HCT116 (cell line): ENCODE measurements at regions not wholly inside any gene's neighbourhood (a gene's known extent, or its start where the extent isn't known, plus 50 kb on each side); places are given as distances from the start of the nearest gene placed in this dataset.

Source experiments
- EGR1 ChIP-seq: IDR thresholded peaks from 2 replicates; pipeline ENCODE4 v1.6.1; 2012; ENCODE audit warnings: low read depth
- EZH2 ChIP-seq: fragments of 200-600 bp; sonication (generic); IDR thresholded peaks from 2 replicates; pipeline ENCODE4 v1.6.1; 2017; ENCODE audit warnings: antibody characterized with exemption, mixed run types
- EZH2phosphoT487 ChIP-seq: fragments of 200-600 bp; IDR thresholded peaks from 2 replicates; pipeline ENCODE4 v1.6.1; 2018; ENCODE audit warnings: antibody characterized with exemption, borderline replicate concordance
- FOSL1 ChIP-seq: IDR thresholded peaks from 2 replicates; pipeline ENCODE4 v1.6.1; 2012; ENCODE audit warnings: low read depth
- POLR2A ChIP-seq: IDR thresholded peaks from 2 replicates; pipeline ENCODE4 v1.7.0; 2011; ENCODE audit warnings: borderline replicate concordance; ENCODE audit not compliant: insufficient read depth, insufficient read length; ENCODE audit errors: extremely low read depth
- POLR2AphosphoS5 ChIP-seq: IDR thresholded peaks from 2 replicates; pipeline ENCODE4 v1.6.1; 2011; ENCODE audit warnings: mild to moderate bottlenecking, low read depth, low read length, moderate library complexity
- RAD21 ChIP-seq: IDR thresholded peaks from 2 replicates; pipeline ENCODE4 v1.6.1; 2012; ENCODE audit warnings: low read depth, mild to moderate bottlenecking
- SIN3A ChIP-seq: IDR thresholded peaks from 2 replicates; pipeline ENCODE4 v1.6.1; 2012; ENCODE audit warnings: low read depth
- SP1 ChIP-seq: IDR thresholded peaks from 2 replicates; pipeline ENCODE4 v1.6.1; 2012; ENCODE audit warnings: low read depth
- YY1 ChIP-seq: IDR thresholded peaks from 2 replicates; pipeline ENCODE4 v1.6.1; 2011; ENCODE audit warnings: low read length, low read depth, moderate library complexity, mild to moderate bottlenecking; ENCODE audit not compliant: insufficient replicate concordance; ENCODE audit errors: extremely low read depth
- TF ChIP-seq, protein P1 (sequence below): IDR thresholded peaks from 2 replicates; pipeline ENCODE4 v1.6.1; 2012
- TF ChIP-seq, protein P2 (sequence below): IDR thresholded peaks from 2 replicates; pipeline ENCODE4 v1.6.1; 2011; ENCODE audit warnings: mild to moderate bottlenecking, low read length, moderate library complexity; ENCODE audit not compliant: insufficient replicate concordance; ENCODE audit errors: extremely low read depth
- TF ChIP-seq, protein P3 (sequence below), 3 experiments: fragments of 200-600 bp in 1 of 3; sonication (generic) in 1 of 3; IDR thresholded peaks in 2 of 3; conservative IDR thresholded peaks in 1 of 3; 2 replicates each; pipeline ENCODE4 v1.5.1; 2012 to 2017; ENCODE audit warnings: low read depth in 2 of 3, low read length in 2 of 3, antibody characterized with exemption in 1 of 3, borderline replicate concordance in 1 of 3, control low read depth in 1 of 3, mild to moderate bottlenecking in 1 of 3, mixed read lengths in 1 of 3, mixed run types in 1 of 3, moderate library complexity in 1 of 3; ENCODE audit not compliant: insufficient read depth in 1 of 3

DNA sequence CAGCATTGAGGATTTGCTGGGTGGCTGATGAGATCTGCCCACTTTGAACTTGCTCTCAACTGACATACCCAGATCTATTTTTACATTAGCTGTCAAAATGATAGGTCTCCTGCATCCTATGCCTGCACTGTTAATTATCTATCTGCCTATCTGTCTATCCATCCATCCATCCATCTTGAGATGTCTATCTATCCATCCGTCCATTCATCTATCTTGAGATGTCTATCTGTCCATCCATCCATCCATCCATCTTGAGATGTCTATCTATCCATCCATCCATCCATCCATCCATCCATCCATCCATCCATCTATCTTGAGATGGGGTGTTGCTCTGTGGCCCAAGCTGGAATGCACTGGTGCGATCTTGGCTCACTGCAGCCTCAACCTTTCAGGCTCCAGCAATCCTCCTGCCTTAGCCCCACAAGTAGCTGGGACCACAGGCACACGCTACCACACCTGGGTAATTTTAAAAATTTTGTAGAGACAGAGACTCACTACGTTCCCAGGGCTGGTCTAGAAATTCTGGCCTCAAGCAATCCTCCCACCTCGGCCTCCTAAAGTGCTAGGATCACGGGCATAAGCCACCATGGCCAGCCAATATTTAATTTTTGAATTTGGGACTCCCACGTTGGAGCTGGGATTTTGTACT lies 159.4 kb upstream of the NSMCE3 start:
- TF ChIP-seq POLR2A (no peak), FOSL1 (no peak), POLR2AphosphoS5 (no peak), EZH2 (no peak), EGR1 (no peak), YY1 (no peak), RAD21 (no peak), EZH2phosphoT487 (no peak), SP1 (no peak), SIN3A (no peak)
- TF ChIP-seq, protein P1, sequence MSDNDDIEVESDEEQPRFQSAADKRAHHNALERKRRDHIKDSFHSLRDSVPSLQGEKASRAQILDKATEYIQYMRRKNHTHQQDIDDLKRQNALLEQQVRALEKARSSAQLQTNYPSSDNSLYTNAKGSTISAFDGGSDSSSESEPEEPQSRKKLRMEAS = no peak
- TF ChIP-seq, protein P2, sequence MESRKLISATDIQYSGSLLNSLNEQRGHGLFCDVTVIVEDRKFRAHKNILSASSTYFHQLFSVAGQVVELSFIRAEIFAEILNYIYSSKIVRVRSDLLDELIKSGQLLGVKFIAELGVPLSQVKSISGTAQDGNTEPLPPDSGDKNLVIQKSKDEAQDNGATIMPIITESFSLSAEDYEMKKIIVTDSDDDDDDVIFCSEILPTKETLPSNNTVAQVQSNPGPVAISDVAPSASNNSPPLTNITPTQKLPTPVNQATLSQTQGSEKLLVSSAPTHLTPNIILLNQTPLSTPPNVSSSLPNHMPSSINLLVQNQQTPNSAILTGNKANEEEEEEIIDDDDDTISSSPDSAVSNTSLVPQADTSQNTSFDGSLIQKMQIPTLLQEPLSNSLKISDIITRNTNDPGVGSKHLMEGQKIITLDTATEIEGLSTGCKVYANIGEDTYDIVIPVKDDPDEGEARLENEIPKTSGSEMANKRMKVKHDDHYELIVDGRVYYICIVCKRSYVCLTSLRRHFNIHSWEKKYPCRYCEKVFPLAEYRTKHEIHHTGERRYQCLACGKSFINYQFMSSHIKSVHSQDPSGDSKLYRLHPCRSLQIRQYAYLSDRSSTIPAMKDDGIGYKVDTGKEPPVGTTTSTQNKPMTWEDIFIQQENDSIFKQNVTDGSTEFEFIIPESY = no peak
- TF ChIP-seq, protein P3, sequence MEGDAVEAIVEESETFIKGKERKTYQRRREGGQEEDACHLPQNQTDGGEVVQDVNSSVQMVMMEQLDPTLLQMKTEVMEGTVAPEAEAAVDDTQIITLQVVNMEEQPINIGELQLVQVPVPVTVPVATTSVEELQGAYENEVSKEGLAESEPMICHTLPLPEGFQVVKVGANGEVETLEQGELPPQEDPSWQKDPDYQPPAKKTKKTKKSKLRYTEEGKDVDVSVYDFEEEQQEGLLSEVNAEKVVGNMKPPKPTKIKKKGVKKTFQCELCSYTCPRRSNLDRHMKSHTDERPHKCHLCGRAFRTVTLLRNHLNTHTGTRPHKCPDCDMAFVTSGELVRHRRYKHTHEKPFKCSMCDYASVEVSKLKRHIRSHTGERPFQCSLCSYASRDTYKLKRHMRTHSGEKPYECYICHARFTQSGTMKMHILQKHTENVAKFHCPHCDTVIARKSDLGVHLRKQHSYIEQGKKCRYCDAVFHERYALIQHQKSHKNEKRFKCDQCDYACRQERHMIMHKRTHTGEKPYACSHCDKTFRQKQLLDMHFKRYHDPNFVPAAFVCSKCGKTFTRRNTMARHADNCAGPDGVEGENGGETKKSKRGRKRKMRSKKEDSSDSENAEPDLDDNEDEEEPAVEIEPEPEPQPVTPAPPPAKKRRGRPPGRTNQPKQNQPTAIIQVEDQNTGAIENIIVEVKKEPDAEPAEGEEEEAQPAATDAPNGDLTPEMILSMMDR (IDR thresholded peaks at IDR 0.05 in 2 of 3, conservative IDR thresholded peaks at IDR 0.05 in 1 of 3; ENCODE audit: borderline replicate concordance in 1 of 3, insufficient read depth in 1 of 3, low read depth in 2 of 3, low read length in 2 of 3) = no peak
